ENCODE measurements at regions not wholly inside any gene's neighbourhood (a gene's known extent, or its start where the extent isn't known, plus 50 kb on each side); places are given as distances from the start of the nearest gene placed in this dataset.

DNA sequence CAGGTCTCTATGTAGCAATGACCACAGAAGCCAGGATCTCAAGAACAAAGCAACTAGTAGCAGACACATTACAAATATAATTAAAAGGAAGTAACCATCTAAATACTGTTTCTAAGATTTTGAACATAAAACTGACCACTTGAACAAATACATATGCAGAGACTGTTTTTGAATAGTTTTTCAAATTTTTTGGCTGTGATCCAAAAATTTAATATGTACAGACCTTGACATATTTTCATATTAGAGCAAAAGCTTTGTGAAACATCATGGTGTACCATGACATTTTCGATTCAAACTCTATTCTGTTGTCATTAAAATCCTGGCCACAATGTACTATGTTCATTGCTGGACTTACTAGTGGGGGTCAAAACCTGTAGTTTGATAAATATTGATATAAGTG, 126.5 kb downstream of the NUDT12 start:
- CTCF ChIA-PET: no interaction called here
- Mint-ChIP-seq H3K4me1 (no peaks in the 10 kb centered on the region), H3K9me3 (ENCODE audit: insufficient read depth) (peaks cover 5% of the 10 kb centered on the region), H3K27me3 (no peaks in the 10 kb centered on the region), H3K27ac (no peak overlapping the region), H3K4me3 (no peak overlapping the region)
- Histone ChIP-seq H2AFZ (ENCODE audit: insufficient read depth, low read depth, low read length, poor library complexity, severe bottlenecking) (no peak overlapping the region), H3K27ac (ENCODE audit: low read length in 2 of 2) (no peak overlapping the region), H4K20me1 (ENCODE audit: control insufficient read depth, insufficient read depth, low read length, poor library complexity, severe bottlenecking) (no peaks in the 10 kb centered on the region), H3K9me3 (ENCODE audit: control extremely low read depth in 1 of 3, control insufficient read depth in 2 of 3, insufficient read depth in 1 of 3, low read length in 2 of 3) (peaks cover 2 to 8% (median 3%) of the 10 kb centered on the region in 3 donors), H3K27me3 (replicated peaks in 1 of 4; ENCODE audit: control extremely low read depth in 1 of 4, control insufficient read depth in 3 of 4, insufficient read depth in 4 of 4, low read length in 3 of 4) (no peaks in the 10 kb centered on the region), H3K4me2 (replicated peaks; ENCODE audit: low read depth, low read length, poor library complexity, severe bottlenecking) (no peak overlapping the region), H3K36me3 (replicated peaks in 1 of 2; ENCODE audit: control extremely low read depth in 1 of 2, control insufficient read depth in 1 of 2, extremely low read depth in 1 of 2, insufficient read depth in 2 of 2, low read length in 1 of 2) (no peaks in the 10 kb centered on the region), H3K4me3 (ENCODE audit: control extremely low read depth in 1 of 5, extremely low read depth in 1 of 5, insufficient read depth in 1 of 5, low read depth in 2 of 5, low read length in 4 of 5) (no peak overlapping the region), H3K4me1 (ENCODE audit: control insufficient read depth in 2 of 2, insufficient read depth in 2 of 2, low read length in 2 of 2) (no peaks in the 10 kb centered on the region), H3K9ac (ENCODE audit: low read length) (no peak overlapping the region), H3K79me2 (ENCODE audit: control insufficient read depth, insufficient read depth, low read length) (no peaks in the 10 kb centered on the region)
- DNase-seq: no peak
- ATAC-seq (ENCODE audit: low read depth): no peak
- no peak for TF ChIP-seq CTCF (IDR thresholded peaks at IDR 0.05)
- TF ChIP-seq EZH2 (IDR thresholded peaks at IDR 0.05; ENCODE audit: borderline replicate concordance, insufficient read depth, low read depth, low read length, poor library complexity, severe bottlenecking): no peak
- WGBS (ENCODE audit: insufficient coverage): no CpG with 5 or more reads among the region's 1 CpG
- intact Hi-C loops (cut with micrococcal nuclease): no loop called here
- POLR2A ChIA-PET: no interaction called here

DNA sequence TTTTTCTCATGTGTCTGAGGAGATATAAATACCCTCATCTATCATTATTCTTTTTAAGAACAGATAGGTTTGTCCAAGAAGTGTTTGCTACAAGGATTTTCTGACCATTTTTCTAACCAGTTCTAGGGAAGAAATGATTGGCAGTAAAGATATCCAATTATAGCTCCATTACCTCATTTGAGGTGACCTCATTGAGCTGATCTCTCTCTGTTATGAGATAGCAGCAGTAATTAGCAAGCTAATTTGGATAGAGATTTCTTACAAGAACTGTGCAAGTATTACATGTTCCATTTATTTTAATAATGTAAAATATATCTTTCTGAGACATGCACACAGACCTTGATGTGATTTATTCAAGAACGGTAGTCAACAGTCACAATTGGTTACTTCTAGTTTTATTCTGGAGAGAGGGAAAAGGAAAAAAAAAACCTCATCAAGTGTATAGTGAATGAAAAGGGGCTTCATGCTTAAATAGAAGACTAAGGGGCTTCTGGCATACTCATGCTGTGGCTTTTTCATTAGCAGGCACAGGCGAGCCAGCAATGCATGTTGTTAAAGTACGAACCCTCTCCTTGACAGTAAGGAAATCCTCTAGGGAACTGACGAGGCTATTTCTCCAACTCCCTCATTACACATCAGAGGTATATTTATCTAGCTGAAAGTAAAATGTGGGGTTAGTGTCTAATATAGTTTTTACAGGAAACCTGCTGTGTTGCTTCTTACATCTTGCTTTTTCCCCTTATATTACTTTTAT, 127.3 kb downstream of the NUDT12 start:
- no peak overlapping the region for H3K27ac Mint-ChIP-seq
- no peak for ATAC-seq (ENCODE audit: low read depth)
- Histone ChIP-seq H3K9me3 (ENCODE audit: control extremely low read depth in 1 of 3, control insufficient read depth in 2 of 3, insufficient read depth in 1 of 3, low read length in 2 of 3) (peaks cover 2 to 7% (median 2%) of the 10 kb centered on the region in 3 donors), H3K4me2 (replicated peaks; ENCODE audit: low read depth, low read length, poor library complexity, severe bottlenecking) (no peak overlapping the region), H3K4me1 (ENCODE audit: control insufficient read depth in 2 of 2, insufficient read depth in 2 of 2, low read length in 2 of 2) (no peaks in the 10 kb centered on the region), H3K27ac (ENCODE audit: low read length in 2 of 2) (no peak overlapping the region), H4K20me1 (ENCODE audit: control insufficient read depth, insufficient read depth, low read length, poor library complexity, severe bottlenecking) (no peaks in the 10 kb centered on the region), H3K79me2 (ENCODE audit: control insufficient read depth, insufficient read depth, low read length) (no peaks in the 10 kb centered on the region), H3K9ac (ENCODE audit: low read length) (no peak overlapping the region), H3K36me3 (replicated peaks in 1 of 2; ENCODE audit: control extremely low read depth in 1 of 2, control insufficient read depth in 1 of 2, extremely low read depth in 1 of 2, insufficient read depth in 2 of 2, low read length in 1 of 2) (no peaks in the 10 kb centered on the region), H3K27me3 (replicated peaks in 1 of 4; ENCODE audit: control extremely low read depth in 1 of 4, control insufficient read depth in 3 of 4, insufficient read depth in 4 of 4, low read length in 3 of 4) (no peaks in the 10 kb centered on the region), H3K4me3 (ENCODE audit: control extremely low read depth in 1 of 5, extremely low read depth in 1 of 5, insufficient read depth in 1 of 5, low read depth in 2 of 5, low read length in 4 of 5) (no peak overlapping the region), H2AFZ (ENCODE audit: insufficient read depth, low read depth, low read length, poor library complexity, severe bottlenecking) (no peak overlapping the region)
- ChIA-PET CTCF (no interaction called here), POLR2A (no interaction called here)
- no peaks in the 10 kb centered on the region for H3K27me3 Mint-ChIP-seq
- H3K4me3 Mint-ChIP-seq: no peak overlapping the region
- peaks cover 5% of the 10 kb centered on the region for H3K9me3 Mint-ChIP-seq (ENCODE audit: insufficient read depth)
- WGBS (ENCODE audit: insufficient coverage): 8% methylated on average over 2 of the region's 4 CpGs
- no peaks in the 10 kb centered on the region for H3K4me1 Mint-ChIP-seq
- DNase-seq: no peak
- TF ChIP-seq EZH2 (IDR thresholded peaks at IDR 0.05; ENCODE audit: borderline replicate concordance, insufficient read depth, low read depth, low read length, poor library complexity, severe bottlenecking) (no peak), CTCF (IDR thresholded peaks at IDR 0.05) (no peak)
- intact Hi-C loops (cut with micrococcal nuclease): no loop called here
